ENCODE measurements at regions not wholly inside any gene's neighbourhood (a gene's known extent, or its start where the extent isn't known, plus 50 kb on each side); places are given as distances from the start of the nearest gene placed in this dataset.

GRCh38 chr6:51013376-51013775 is 194.7 kb downstream of the TFAP2B start:
- TF ChIP-seq MTF2 (CRISPR knock-in tag; IDR thresholded peaks at IDR 0.05; ENCODE audit: borderline replicate concordance) = no peak
- TF ChIP-seq ZNF430 (CRISPR knock-in tag; IDR thresholded peaks at IDR 0.05) = no peak
- no peak for TF ChIP-seq KAT7 (CRISPR knock-in tag; IDR thresholded peaks at IDR 0.05; ENCODE audit: borderline replicate concordance)
- no peak for TF ChIP-seq RARG (CRISPR knock-in tag; IDR thresholded peaks at IDR 0.05; ENCODE audit: low read depth)
- no peak for TF ChIP-seq SALL2 (CRISPR knock-in tag; IDR thresholded peaks at IDR 0.05)
- TF ChIP-seq ZNF567 (CRISPR knock-in tag; IDR thresholded peaks at IDR 0.05; ENCODE audit: borderline replicate concordance) = no peak
- no peak for TF ChIP-seq ZNF615 (CRISPR knock-in tag; IDR thresholded peaks at IDR 0.05; ENCODE audit: borderline replicate concordance)
- no peak for TF ChIP-seq THAP8 (CRISPR knock-in tag; IDR thresholded peaks at IDR 0.05; ENCODE audit: borderline replicate concordance)
- TF ChIP-seq ZNF460 (CRISPR knock-in tag; IDR thresholded peaks at IDR 0.05; ENCODE audit: borderline replicate concordance) = no peak
- TF ChIP-seq REST (IDR thresholded peaks at IDR 0.05; ENCODE audit: borderline replicate concordance in 1 of 2, low read depth in 1 of 2, low read length in 2 of 2) = no peak
- TF ChIP-seq ELF3 (CRISPR knock-in tag; IDR thresholded peaks at IDR 0.05) = no peak
- no peak for TF ChIP-seq KLF11 (CRISPR knock-in tag; IDR thresholded peaks at IDR 0.05)
- TF ChIP-seq FOXP4 (CRISPR knock-in tag; IDR thresholded peaks at IDR 0.05) = no peak
- TF ChIP-seq ZNF292 (CRISPR knock-in tag; IDR thresholded peaks at IDR 0.05; ENCODE audit: borderline replicate concordance, low read depth) = no peak
- no peak for TF ChIP-seq FOXO4 (CRISPR knock-in tag; conservative IDR thresholded peaks at IDR 0.05)
- no peak for TF ChIP-seq KDM3A (CRISPR knock-in tag; IDR thresholded peaks at IDR 0.05; ENCODE audit: low read depth)
- Histone ChIP-seq H3K79me2 (ENCODE audit: insufficient read depth, low read length) (no peaks in the 10 kb centered on the region), H3K27me3 (ENCODE audit: control insufficient read depth in 1 of 2, insufficient read depth in 2 of 2, low read length in 2 of 2) (no peaks in the 10 kb centered on the region), H3K4me1 (ENCODE audit: insufficient read depth, low read length) (no peaks in the 10 kb centered on the region), H4K20me1 (ENCODE audit: insufficient read depth, low read length) (no peaks in the 10 kb centered on the region), H3K36me3 (replicated peaks in 1 of 2; ENCODE audit: control insufficient read depth in 1 of 2, insufficient read depth in 2 of 2, low read length in 2 of 2) (no peaks in the 10 kb centered on the region), H3K4me3 (replicated peaks in 1 of 3; ENCODE audit: insufficient read depth in 1 of 3, low read depth in 2 of 3, low read length in 3 of 3) (no peak overlapping the region), H3K4me2 (ENCODE audit: low read depth, low read length) (no peak overlapping the region), H3K9ac (ENCODE audit: insufficient read depth, low read depth, low read length) (no peak overlapping the region), H3K9me3 (ENCODE audit: low read length) (no peaks in the 10 kb centered on the region), H2AFZ (ENCODE audit: low read length) (no peak overlapping the region), H3K27ac (ENCODE audit: extremely low read length, insufficient read depth, low read length) (no peak overlapping the region)
- in situ Hi-C loops (cut with HindIII; ENCODE audit: extremely low pct_ligation_motif_present, low pct_unique_long_range_greater_than_20kb) (no loop called here), intact Hi-C loops (cut with micrococcal nuclease; ENCODE audit: unreplicated experiment) (no loop called here)
- ATAC-seq (no peak), DNase-seq (ENCODE audit: low spot score) (no peak), FAIRE-seq (no peak)
- BruUV-seq (replicated peaks) = no TSS peak
- ChIA-PET POLR2A (no interaction called here), CTCF (ENCODE audit: low intra/inter-chr PET ratio, low total read pairs) (no interaction called here)
